Breast epithelium (tissue), 3 donors: ENCODE measurements at regions not wholly inside any gene's neighbourhood (a gene's known extent, or its start where the extent isn't known, plus 50 kb on each side); places are given as distances from the start of the nearest gene placed in this dataset.

ENCODE experiments used
- POLR2AphosphoS5 ChIP-seq, 3 donors: sonication (generic); formaldehyde crosslinking; IDR thresholded peaks; one replicate each; pipeline ENCODE4 v1.6.1; 2017; ENCODE audit warnings: antibody characterized with exemption in 3 of 3
- TF ChIP-seq, protein P1 (sequence below), 3 donors: fragments of 450-650 bp; IDR thresholded peaks; one replicate each; pipeline ENCODE4 v1.5.1; 2016 to 2017; ENCODE audit warnings: antibody characterized with exemption in 3 of 3, mild to moderate bottlenecking in 3 of 3, moderate library complexity in 3 of 3

DNA sequence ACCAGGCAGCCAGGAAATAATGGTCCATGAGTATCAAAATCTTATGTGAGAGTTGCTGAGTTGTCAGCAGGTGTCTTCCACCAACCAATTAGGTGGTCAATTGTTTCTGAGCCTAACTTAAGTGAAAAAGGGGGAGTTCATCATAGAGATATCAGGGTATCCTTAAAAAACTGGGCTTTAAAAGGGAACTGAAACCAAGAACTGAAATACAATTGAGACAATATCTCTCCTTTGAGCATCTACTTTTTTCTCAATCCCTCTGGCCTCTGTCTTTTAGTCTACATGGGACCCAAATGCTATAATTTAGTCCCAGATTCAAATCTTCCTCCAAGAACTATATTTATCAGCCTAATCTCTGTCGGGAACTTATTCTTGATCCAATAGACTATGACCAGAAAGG is 201.0 kb downstream of the BTG1 start:
- TF ChIP-seq, protein P1, sequence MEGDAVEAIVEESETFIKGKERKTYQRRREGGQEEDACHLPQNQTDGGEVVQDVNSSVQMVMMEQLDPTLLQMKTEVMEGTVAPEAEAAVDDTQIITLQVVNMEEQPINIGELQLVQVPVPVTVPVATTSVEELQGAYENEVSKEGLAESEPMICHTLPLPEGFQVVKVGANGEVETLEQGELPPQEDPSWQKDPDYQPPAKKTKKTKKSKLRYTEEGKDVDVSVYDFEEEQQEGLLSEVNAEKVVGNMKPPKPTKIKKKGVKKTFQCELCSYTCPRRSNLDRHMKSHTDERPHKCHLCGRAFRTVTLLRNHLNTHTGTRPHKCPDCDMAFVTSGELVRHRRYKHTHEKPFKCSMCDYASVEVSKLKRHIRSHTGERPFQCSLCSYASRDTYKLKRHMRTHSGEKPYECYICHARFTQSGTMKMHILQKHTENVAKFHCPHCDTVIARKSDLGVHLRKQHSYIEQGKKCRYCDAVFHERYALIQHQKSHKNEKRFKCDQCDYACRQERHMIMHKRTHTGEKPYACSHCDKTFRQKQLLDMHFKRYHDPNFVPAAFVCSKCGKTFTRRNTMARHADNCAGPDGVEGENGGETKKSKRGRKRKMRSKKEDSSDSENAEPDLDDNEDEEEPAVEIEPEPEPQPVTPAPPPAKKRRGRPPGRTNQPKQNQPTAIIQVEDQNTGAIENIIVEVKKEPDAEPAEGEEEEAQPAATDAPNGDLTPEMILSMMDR (IDR thresholded peaks at IDR 0.05) = no peak
- TF ChIP-seq POLR2AphosphoS5 (IDR thresholded peaks at IDR 0.05) = no peak
